C4-2B (cell line): ENCODE measurements at regions not wholly inside any gene's neighbourhood (a gene's known extent, or its start where the extent isn't known, plus 50 kb on each side); places are given as distances from the start of the nearest gene placed in this dataset.

Source experiments
- ZFX ChIP-seq: fragments of 450-650 bp; IDR thresholded peaks from 2 replicates; pipeline ENCODE4 v1.6.1; 2017
- TF ChIP-seq, protein P1 (sequence below): fragments of 450-650 bp; conservative IDR thresholded peaks from 2 replicates; pipeline ENCODE4 v1.5.1; 2017; ENCODE audit warnings: mild to moderate bottlenecking

GRCh38 chr10:58969576-58969975 is 206.9 kb upstream of the PHYHIPL start:
- TF ChIP-seq, protein P1, sequence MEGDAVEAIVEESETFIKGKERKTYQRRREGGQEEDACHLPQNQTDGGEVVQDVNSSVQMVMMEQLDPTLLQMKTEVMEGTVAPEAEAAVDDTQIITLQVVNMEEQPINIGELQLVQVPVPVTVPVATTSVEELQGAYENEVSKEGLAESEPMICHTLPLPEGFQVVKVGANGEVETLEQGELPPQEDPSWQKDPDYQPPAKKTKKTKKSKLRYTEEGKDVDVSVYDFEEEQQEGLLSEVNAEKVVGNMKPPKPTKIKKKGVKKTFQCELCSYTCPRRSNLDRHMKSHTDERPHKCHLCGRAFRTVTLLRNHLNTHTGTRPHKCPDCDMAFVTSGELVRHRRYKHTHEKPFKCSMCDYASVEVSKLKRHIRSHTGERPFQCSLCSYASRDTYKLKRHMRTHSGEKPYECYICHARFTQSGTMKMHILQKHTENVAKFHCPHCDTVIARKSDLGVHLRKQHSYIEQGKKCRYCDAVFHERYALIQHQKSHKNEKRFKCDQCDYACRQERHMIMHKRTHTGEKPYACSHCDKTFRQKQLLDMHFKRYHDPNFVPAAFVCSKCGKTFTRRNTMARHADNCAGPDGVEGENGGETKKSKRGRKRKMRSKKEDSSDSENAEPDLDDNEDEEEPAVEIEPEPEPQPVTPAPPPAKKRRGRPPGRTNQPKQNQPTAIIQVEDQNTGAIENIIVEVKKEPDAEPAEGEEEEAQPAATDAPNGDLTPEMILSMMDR = no peak
- TF ChIP-seq ZFX = no peak
